ENCODE measurements at regions not wholly inside any gene's neighbourhood (a gene's known extent, or its start where the extent isn't known, plus 50 kb on each side); places are given as distances from the start of the nearest gene placed in this dataset.

DNA sequence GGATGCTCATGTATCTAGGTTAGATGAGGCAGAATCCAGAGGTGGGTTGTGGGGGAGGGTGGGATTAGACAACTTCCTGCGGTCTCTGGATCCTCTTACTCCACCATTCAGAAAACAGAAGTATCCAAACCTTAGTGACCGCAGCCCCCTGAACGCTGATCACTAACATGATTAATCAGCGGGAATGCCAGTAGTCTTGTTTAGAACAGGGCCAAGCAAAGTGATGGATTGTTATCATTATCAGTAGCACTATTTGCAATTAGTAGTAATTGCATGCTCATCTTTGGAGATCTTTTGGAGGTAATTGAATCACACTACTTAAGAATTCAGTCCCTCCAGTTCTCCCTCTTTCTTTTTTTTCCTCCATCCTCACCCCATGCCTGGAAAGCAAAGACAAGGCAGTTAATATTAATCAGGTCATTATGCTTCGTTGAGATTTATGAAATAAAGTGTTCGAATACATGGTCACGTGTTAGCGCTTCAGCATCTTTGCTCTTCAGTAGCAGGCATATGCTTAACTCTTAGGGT lies 182.8 kb upstream of the NTF3 start:
- intact Hi-C loops (cut with DNase I; ENCODE audit: low total_unique reads), result no loop called here
- WGBS, 2 donors, result 70 to 75% methylated on average over 8 of the region's 8 CpGs
- DNase-seq, result no peak

DNA sequence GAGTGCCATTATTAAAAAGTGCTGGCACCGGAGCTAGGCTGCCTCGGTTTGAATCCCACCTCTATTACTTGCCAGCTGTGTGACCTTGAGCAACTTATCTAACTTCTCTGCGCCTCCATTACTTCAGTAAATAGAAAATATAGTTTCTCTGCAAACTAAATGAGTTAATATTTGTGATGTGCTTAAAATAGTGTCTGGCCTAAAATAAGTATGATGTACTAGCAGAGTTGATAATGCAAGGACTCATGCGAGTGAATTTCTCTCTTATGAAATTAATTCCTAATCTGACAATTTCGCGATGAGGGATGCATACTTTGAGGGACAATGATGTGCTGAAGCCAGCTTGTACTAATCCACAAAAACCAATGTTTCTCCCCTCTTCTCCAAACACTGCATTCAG lies 180.8 kb upstream of the NTF3 start:
- DNase-seq, result peak; percentile 62
- Histone ChIP-seq H3K4me1 (peaks cover 7% of the 10 kb centered on the region), H3K27ac (peak overlapping the region in 1 of 2 donors; percentile 23), H3K9me3 (no peaks in the 10 kb centered on the region), H3K4me3 (no peak overlapping the region), H3K36me3 (ENCODE audit: low read depth, missing control alignments) (no peaks in the 10 kb centered on the region), H3K27me3 (no peaks in the 10 kb centered on the region)
- WGBS, 2 donors, result 23 to 30% methylated on average over 6 of the region's 6 CpGs
- no peak for TF ChIP-seq POLR2A (IDR thresholded peaks at IDR 0.05)
- intact Hi-C loops (cut with DNase I; ENCODE audit: low total_unique reads), result no loop called here

More for the DNA sequence above, 182.8 kb upstream of the NTF3 start:
- H3K27me3 ChIP-seq, result no peaks in the 10 kb centered on the region
- H3K36me3 ChIP-seq (ENCODE audit: low read depth, missing control alignments), result no peaks in the 10 kb centered on the region
- H3K27ac ChIP-seq, result no peak overlapping the region
- TF ChIP-seq, protein P1, sequence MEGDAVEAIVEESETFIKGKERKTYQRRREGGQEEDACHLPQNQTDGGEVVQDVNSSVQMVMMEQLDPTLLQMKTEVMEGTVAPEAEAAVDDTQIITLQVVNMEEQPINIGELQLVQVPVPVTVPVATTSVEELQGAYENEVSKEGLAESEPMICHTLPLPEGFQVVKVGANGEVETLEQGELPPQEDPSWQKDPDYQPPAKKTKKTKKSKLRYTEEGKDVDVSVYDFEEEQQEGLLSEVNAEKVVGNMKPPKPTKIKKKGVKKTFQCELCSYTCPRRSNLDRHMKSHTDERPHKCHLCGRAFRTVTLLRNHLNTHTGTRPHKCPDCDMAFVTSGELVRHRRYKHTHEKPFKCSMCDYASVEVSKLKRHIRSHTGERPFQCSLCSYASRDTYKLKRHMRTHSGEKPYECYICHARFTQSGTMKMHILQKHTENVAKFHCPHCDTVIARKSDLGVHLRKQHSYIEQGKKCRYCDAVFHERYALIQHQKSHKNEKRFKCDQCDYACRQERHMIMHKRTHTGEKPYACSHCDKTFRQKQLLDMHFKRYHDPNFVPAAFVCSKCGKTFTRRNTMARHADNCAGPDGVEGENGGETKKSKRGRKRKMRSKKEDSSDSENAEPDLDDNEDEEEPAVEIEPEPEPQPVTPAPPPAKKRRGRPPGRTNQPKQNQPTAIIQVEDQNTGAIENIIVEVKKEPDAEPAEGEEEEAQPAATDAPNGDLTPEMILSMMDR (IDR thresholded peaks at IDR 0.05), result no peak
- TF ChIP-seq POLR2A (IDR thresholded peaks at IDR 0.05), result no peak
- H3K4me3 ChIP-seq, result no peak overlapping the region
- no peaks in the 10 kb centered on the region for H3K9me3 ChIP-seq
- peaks cover 12% of the 10 kb centered on the region for H3K4me1 ChIP-seq

DNA sequence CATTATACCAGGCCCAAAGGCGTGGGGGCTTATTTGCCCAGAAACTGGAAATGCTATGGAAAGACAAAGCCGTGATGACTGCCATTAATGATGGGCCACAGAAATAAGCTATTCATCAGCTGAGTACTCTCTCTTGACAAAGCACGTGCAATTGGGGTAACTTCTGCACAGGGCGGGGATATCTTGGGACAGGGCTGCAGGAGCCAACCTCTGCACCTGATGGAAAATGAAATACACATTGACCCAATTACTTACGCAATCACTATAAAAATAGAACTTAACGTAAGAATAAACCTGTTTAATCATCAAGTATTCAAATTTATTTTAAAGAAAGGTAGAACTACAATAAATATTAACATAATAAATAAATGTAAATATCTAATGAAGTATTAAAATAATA lies 180.1 kb upstream of the NTF3 start:
- no peaks in the 10 kb centered on the region for H3K36me3 ChIP-seq (ENCODE audit: low read depth, missing control alignments)
- H3K9me3 ChIP-seq, result no peaks in the 10 kb centered on the region
- H3K4me1 ChIP-seq, result peaks cover 7% of the 10 kb centered on the region
- no peak overlapping the region for H3K27ac ChIP-seq
- 78 to 86% methylated on average over 6 of the region's 6 CpGs for WGBS, 2 donors
- TF ChIP-seq POLR2A (IDR thresholded peaks at IDR 0.05), result no peak
- TF ChIP-seq, protein P1 (IDR thresholded peaks at IDR 0.05), result no peak
- intact Hi-C loops (cut with DNase I; ENCODE audit: low total_unique reads), result no loop called here
- no peak for DNase-seq
- H3K4me3 ChIP-seq, result no peak overlapping the region
- H3K27me3 ChIP-seq, result no peaks in the 10 kb centered on the region

DNA sequence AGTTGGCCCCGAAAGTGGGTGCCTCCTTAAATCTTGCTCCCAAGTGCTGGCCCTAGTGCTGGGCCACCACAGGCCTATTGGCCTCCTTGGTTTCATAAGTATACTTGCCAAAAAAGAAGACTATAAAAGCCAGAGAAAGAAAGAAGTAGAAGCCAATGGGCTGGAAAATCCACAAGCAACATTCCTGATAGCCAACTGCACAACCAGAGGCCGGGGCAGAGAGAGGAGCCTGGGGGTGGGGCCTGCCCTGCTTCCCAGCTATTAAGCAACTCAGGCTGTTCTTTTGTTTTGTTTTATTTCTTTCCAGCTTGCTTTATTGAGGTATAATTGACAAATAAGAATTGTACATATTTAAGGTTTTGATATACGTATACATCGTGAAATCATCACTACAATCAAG lies 177.2 kb upstream of the NTF3 start:
- Histone ChIP-seq H3K36me3 (ENCODE audit: low read depth, missing control alignments) (no peaks in the 10 kb centered on the region), H3K27ac (no peak overlapping the region), H3K4me1 (peaks cover 7% of the 10 kb centered on the region), H3K4me3 (no peak overlapping the region), H3K9me3 (no peaks in the 10 kb centered on the region), H3K27me3 (no peaks in the 10 kb centered on the region)
- 77 to 88% methylated on average over 4 of the region's 4 CpGs for WGBS, 2 donors
- no peak for DNase-seq
- intact Hi-C loops (cut with DNase I; ENCODE audit: low total_unique reads), result no loop called here
- TF ChIP-seq, protein P1 (IDR thresholded peaks at IDR 0.05), result no peak
- TF ChIP-seq POLR2A (IDR thresholded peaks at IDR 0.05), result no peak

DNA sequence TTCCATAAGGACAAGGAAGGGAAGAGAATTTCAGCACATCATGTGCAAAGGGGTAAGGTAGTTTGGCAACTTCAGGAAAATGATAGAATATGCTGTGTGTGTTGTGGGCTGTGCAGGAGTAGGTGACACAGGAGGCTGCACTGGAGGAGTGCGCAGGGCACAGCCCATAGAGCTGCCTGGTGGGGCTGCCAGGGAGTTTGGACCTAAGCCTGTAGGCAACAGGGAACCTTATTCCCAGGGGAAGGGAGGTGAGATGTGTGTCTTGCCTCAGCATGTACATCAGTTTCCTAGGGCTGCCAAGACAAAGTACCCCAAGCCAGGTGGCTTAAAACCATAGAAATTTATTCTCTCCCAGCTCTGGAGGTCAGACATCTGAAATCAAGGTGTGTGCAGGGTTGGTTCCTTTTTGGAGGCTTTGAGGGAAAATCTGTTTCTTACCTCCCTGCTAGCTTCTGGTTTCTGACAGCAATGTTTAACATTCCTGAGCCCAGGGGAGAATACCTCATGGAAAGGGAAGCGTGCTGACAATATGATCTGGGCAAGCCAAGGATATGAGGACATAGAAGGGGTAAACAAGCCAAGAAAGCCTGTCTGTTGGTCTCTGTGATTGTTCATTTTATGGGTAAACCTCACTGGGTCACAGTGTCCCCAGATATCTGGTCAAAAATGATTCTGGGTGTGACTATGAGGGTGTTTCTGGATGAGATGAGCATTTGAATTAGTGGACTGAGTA lies 174.0 kb upstream of the NTF3 start:
- Histone ChIP-seq H3K27ac (no peak overlapping the region), H3K4me1 (no peaks in the 10 kb centered on the region), H3K27me3 (no peaks in the 10 kb centered on the region), H3K9me3 (no peaks in the 10 kb centered on the region), H3K36me3 (ENCODE audit: low read depth, missing control alignments) (no peaks in the 10 kb centered on the region), H3K4me3 (no peak overlapping the region)
- intact Hi-C loops (cut with DNase I; ENCODE audit: low total_unique reads), result no loop called here
- TF ChIP-seq, protein P1 (IDR thresholded peaks at IDR 0.05), result no peak
- no peak for TF ChIP-seq POLR2A (IDR thresholded peaks at IDR 0.05)
- no peak for DNase-seq
- WGBS, 2 donors, result 88 to 93% methylated on average over 2 of the region's 2 CpGs

All from testis (tissue), 2 donors.